ENCODE measurements at regions not wholly inside any gene's neighbourhood (a gene's known extent, or its start where the extent isn't known, plus 50 kb on each side); places are given as distances from the start of the nearest gene placed in this dataset.

- TF ChIP-seq, protein P1, sequence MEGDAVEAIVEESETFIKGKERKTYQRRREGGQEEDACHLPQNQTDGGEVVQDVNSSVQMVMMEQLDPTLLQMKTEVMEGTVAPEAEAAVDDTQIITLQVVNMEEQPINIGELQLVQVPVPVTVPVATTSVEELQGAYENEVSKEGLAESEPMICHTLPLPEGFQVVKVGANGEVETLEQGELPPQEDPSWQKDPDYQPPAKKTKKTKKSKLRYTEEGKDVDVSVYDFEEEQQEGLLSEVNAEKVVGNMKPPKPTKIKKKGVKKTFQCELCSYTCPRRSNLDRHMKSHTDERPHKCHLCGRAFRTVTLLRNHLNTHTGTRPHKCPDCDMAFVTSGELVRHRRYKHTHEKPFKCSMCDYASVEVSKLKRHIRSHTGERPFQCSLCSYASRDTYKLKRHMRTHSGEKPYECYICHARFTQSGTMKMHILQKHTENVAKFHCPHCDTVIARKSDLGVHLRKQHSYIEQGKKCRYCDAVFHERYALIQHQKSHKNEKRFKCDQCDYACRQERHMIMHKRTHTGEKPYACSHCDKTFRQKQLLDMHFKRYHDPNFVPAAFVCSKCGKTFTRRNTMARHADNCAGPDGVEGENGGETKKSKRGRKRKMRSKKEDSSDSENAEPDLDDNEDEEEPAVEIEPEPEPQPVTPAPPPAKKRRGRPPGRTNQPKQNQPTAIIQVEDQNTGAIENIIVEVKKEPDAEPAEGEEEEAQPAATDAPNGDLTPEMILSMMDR (IDR thresholded peaks at IDR 0.05): no peak
- TF ChIP-seq POLR2A (IDR thresholded peaks at IDR 0.05) (no peak), EP300 (IDR thresholded peaks at IDR 0.05) (no peak)
- WGBS, 2 donors: 78% methylated on average over 1 of the region's 1 CpG
- no peaks in the 10 kb centered on the region for H3K27me3 ChIP-seq
Observed at GRCh38 chr5:96285823-96286222, 147.2 kb downstream of the PCSK1 start.

GRCh38 chr5:96284727-96285389 is 148.2 kb downstream of the PCSK1 start:
- no peak for DNase-seq (ENCODE audit: low spot score in 2 of 2)

More at GRCh38 chr5:96285823-96286222, 147.2 kb downstream of the PCSK1 start:
- Histone ChIP-seq H3K36me3 (no peaks in the 10 kb centered on the region), H3K4me3 (no peak overlapping the region), H3K27ac (no peak overlapping the region), H3K4me1 (no peaks in the 10 kb centered on the region), H3K9me3 (no peaks in the 10 kb centered on the region)
- DNase-seq (ENCODE audit: low spot score in 2 of 2): no peak

GRCh38 chr5:96283589-96283988 is 149.5 kb downstream of the PCSK1 start:
- Histone ChIP-seq H3K4me3 (no peak overlapping the region), H3K9me3 (no peaks in the 10 kb centered on the region), H3K27me3 (no peaks in the 10 kb centered on the region), H3K4me1 (peaks cover 0 to 8% (median 2%) of the 10 kb centered on the region in 4 donors), H3K27ac (no peak overlapping the region), H3K36me3 (no peaks in the 10 kb centered on the region)
- no peak for TF ChIP-seq POLR2A (IDR thresholded peaks at IDR 0.05)
- TF ChIP-seq, protein P1 (IDR thresholded peaks at IDR 0.05): no peak
- TF ChIP-seq EP300 (IDR thresholded peaks at IDR 0.05): no peak
- WGBS, 2 donors: 74 to 79% methylated on average over 5 of the region's 5 CpGs
- DNase-seq (ENCODE audit: low spot score in 2 of 2): no peak

More at GRCh38 chr5:96284727-96285389, 148.2 kb downstream of the PCSK1 start:
- WGBS, 2 donors: 92 to 95% methylated on average over 4 of the region's 4 CpGs
- Histone ChIP-seq H3K9me3 (no peaks in the 10 kb centered on the region), H3K36me3 (no peaks in the 10 kb centered on the region), H3K4me3 (no peak overlapping the region), H3K4me1 (peaks cover 0 to under 1% (median 0%) of the 10 kb centered on the region in 4 donors), H3K27me3 (no peaks in the 10 kb centered on the region), H3K27ac (no peak overlapping the region)
- no peak for TF ChIP-seq EP300 (IDR thresholded peaks at IDR 0.05)
- no peak for TF ChIP-seq POLR2A (IDR thresholded peaks at IDR 0.05)
- TF ChIP-seq, protein P1 (IDR thresholded peaks at IDR 0.05): no peak

DNA sequence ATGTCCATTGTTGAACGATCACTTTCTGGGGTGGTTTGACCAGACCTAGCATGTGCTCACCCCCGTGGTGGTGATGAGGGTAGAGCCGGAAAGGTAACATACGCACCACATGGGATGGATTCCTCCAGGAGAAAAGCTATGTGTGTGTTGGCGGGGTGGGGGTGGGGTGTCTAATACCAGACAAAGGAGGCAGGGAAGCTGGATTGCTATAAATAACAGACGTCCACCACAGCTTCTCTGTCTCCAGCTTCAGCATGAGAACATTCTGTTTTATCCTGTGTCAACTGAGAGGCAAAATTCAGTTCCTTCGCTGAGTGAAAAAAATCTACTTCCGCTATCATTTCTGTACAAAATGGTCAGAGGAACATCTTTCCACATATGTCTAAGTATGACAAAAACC is 151.0 kb downstream of the PCSK1 start:
- peaks cover 0 to 9% (median 2%) of the 10 kb centered on the region in 4 donors for H3K4me1 ChIP-seq
- 85 to 87% methylated on average over 8 of the region's 8 CpGs for WGBS, 2 donors
- DNase-seq (ENCODE audit: low spot score in 2 of 2): no peak
- no peaks in the 10 kb centered on the region for H3K27me3 ChIP-seq
- H3K36me3 ChIP-seq: no peaks in the 10 kb centered on the region
- H3K27ac ChIP-seq: no peak overlapping the region
- no peaks in the 10 kb centered on the region for H3K9me3 ChIP-seq
- no peak overlapping the region for H3K4me3 ChIP-seq
- TF ChIP-seq EP300 (IDR thresholded peaks at IDR 0.05): no peak
- TF ChIP-seq POLR2A (IDR thresholded peaks at IDR 0.05): no peak
- TF ChIP-seq, protein P1 (IDR thresholded peaks at IDR 0.05): no peak

GRCh38 chr5:96280946-96281393 is 152.1 kb downstream of the PCSK1 start:
- Histone ChIP-seq H3K27ac (no peak overlapping the region), H3K9me3 (no peaks in the 10 kb centered on the region), H3K27me3 (no peaks in the 10 kb centered on the region), H3K36me3 (no peaks in the 10 kb centered on the region), H3K4me1 (peaks cover 0 to 9% (median 2%) of the 10 kb centered on the region in 4 donors), H3K4me3 (no peak overlapping the region)
- no peak for TF ChIP-seq POLR2A (IDR thresholded peaks at IDR 0.05)
- TF ChIP-seq EP300 (IDR thresholded peaks at IDR 0.05): no peak
- TF ChIP-seq, protein P1 (IDR thresholded peaks at IDR 0.05): no peak
- 84 to 96% methylated on average over 2 of the region's 2 CpGs for WGBS, 2 donors
- DNase-seq (ENCODE audit: low spot score in 2 of 2): no peak

Data from tibial nerve (tissue), 4 donors.